HUDEP-2 (cell line): ENCODE measurements at regions not wholly inside any gene's neighbourhood (a gene's known extent, or its start where the extent isn't known, plus 50 kb on each side); places are given as distances from the start of the nearest gene placed in this dataset.

ENCODE experiments used
- DNase-seq, 76 experiments: peaks; one replicate each; lab custom pipeline; 2025; ENCODE audit not compliant: unreplicated experiment in 76 of 76; lab: John Stamatoyannopoulos, UW

- no peak for DNase-seq
Measured at GRCh38 chr19:13556552-13556951, 50.3 kb upstream of the CACNA1A start.
